DMS114 treated with DMSO at 0.1 percent for 48 hours (cell line): ENCODE measurements at regions not wholly inside any gene's neighbourhood (a gene's known extent, or its start where the extent isn't known, plus 50 kb on each side); places are given as distances from the start of the nearest gene placed in this dataset.
"Not testable (repeated sequence)": the region's sequence is repeated elsewhere in the genome, so short reads cannot be mapped to it uniquely, and the experiment has no call there.

Source experiments
- DNase-seq: peaks from one replicate; lab custom pipeline; 2025; ENCODE audit not compliant: unreplicated experiment; lab: John Stamatoyannopoulos, UW

DNA sequence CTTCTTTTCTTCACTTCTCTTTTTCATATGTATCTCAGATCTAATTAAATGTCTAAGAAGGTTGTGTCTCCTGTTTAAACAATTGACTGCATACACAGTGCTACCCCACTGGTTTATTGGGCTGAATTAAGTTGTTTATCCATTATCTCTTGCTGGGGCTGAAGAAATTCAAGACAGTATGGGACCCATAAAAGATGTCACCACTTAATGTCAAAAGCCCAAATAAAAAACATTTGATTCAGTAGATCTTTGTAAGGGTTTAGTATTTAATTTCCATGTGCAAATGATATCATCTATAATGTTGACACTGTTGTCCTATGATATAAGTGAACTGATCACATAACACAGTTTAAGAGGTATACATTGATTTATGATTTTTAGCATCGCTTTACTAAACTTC lies 1431.9 kb upstream of the PCDH20 start:
- no peak for DNase-seq

DNA sequence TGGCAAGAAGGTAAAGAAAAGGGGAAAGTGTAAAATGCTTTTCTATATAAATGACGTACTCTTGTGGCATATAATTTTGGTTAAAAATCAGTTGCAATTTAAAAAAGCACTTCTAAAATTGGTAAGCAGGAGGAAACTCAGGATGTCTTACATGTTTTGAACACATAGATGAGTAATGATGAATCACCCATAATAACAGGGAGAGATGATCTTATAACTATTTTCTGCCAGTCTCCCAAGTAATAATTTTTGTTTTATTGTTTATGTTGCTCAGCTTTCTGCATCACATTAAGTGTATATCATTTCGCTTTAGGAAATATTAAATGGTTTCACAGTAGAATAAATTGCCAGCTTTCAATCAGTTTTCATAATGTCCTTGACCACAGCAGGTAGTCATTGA lies 1430.7 kb upstream of the PCDH20 start:
- DNase-seq, result no peak

DNA sequence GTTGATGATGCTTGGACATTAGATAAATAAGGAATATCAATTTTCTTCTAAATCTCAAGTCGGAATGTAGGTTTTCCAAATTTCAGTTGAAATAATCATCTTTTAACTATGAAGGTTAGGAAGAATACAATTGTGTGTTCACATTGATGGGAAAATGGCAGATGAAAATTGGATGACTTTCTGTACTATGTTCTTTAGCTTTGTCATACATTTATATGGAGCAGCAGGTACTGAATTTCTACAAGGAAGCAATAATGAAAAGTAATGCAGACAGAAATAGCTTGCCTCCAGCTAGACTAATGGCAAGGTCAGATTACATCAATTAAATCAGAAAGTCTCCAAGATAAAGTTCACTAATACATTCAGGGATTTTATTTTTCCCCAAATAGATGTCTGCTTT lies 1423.7 kb upstream of the PCDH20 start:
- no peak for DNase-seq

DNA sequence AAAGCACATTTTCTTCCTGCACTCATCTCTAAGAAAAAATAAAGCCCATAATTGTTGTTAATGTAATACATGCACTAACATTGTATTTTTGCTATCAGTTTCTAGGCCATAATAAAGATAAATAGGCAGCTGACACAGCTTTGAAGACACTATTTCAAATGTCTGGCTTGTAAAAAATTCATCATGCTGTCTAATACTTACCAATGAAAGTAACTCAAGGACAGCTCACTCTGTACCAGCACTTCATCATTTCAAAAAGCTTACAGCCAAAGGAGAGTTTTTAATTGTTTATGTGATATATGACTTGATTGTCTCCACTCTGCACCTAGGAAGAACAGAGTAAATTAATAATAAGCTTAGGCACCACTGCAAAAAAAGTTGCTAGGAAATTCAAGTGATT lies 1423.3 kb upstream of the PCDH20 start:
- no peak for DNase-seq

DNA sequence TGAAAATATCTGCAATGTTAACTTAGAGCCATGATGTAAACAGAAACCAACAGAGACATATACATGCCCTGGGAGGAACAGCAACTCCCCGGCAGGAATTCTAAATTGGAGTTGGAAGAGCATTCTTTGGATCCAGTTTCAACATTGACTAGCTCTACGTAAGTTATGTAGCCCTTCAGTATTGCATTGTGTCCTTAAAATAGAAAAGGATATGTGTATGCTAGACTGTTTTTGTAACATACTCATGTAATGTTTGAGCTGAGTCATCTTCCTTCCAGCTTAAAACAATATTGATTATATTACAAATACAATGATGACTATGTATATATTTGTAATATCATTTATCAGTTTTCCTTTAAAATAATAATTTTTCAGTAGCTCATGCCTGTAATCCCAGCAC lies 1422.2 kb upstream of the PCDH20 start:
- no peak for DNase-seq

DNA sequence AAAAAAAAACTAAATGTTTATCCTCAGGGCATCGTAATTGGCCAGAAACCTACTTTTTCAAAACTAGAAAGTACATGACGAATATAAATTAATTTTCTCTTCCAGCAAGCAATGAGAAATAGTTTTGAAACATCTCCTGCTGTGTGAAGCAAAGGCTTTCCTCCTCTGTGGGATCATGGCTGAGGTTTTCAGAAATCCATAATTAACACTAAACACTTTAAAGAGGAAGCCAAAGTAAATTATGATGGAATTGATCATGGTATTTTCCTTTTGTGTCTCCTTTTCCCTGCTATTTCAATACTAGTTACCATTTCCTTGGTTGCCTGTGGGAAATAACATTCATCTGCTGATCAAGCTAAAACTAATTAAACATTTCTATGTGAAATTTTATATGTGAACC lies 1413.8 kb upstream of the PCDH20 start:
- no peak for DNase-seq

DNA sequence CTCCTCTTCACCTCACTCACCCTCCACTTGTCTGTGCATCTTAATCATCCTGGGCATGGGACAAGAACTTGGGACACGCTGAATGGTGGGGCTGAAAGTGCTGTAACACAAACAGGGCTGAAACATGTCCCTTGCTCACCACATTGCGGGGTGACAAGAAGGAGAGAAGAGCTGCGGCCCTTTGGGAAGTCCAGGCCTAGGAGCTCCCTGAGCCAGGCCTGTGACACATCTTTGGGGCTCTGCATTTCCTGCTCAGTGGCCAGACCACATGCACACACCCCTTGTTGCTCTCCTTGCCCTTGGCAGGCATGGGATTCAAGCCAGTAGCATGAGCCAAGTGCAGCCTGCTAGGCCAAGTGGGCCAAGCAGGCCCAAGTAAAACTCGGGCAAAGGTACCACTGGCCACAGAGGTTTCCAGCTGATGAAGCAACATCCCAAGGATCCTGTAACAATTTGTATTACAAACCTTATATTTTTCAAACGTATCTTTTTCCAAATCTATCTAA lies 1384.3 kb upstream of the PCDH20 start:
- DNase-seq, result no peak

DNA sequence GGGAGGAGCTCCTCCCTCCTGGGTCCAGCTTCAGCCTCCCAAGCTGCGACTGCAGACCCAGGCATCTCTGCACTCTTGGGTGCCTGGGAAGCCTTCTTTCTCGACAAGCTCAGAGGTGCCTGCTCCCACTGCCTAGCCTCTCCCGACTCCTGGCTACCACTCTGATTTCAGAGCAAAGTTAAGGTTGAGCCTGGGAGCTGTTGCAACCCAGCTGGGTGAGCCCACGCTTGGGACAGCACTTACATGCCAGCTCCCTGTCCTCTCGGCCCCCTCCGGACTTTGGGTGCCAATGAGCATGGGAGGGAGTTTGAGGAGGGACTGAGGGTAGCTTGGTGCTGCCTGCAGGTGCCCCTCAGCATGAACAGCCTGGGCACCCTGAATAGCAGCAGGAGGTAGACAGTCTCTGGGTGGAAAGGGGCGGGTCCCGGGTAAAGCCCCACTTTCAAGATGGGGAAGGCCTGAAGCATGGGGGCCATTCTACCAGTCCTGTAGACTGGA lies 1383.4 kb upstream of the PCDH20 start:
- DNase-seq, result no peak

DNA sequence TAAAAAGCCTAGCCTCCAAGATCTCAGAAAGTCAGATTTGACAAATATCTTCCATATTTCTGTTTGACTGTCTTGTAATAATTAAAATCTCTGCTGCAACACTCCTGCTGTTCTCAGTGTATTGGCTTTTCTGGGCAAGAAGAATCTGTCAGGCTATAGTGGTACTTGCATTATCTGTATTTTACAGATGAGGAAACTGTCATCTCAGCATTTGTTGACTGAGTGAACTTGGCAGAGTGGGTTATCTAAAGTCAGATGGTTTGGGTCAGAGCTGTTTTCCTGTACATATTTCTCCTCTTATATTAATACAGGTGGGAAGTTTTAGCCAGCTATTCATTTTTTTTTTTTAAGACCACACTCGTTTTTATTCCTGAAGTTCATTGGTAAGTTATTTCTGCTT lies 1378.2 kb upstream of the PCDH20 start:
- no peak for DNase-seq

DNA sequence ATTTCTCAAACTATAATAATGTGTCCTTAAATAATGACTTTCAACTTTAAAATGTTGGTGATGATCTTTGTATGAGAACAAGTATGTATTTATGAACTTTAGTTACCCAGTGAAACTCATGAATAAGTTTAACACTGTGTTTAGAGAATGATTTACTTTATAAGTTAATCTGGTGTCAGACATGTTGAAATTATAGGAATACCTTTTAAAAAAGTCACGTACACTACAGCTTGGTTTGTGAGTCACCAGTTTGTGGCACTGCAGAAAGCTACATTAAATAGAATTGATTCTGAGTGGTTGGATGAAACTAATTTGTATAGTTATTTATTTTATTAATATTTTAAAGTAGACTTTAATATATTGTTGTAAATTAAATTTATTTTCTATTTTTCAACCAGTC lies 1366.2 kb upstream of the PCDH20 start:
- DNase-seq, result no peak

DNA sequence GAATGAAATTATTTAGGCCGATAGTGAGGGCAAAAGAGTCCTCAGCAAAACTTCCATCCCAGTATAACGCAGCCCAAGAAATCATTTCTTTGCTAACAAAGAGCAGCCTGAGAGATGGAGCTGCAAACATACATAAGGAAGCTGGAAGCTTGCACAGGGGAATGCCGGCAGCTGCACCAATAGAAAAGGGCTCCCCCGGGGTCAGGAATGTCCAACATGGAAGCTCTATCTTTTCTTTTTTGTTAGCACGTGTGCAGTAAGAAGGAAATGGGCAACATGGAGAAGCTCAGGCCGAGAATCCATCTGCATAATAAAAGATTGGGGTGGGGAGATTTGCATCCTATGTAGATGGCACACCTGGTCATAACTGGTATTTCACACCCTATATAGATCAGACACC lies 1363.5 kb upstream of the PCDH20 start:
- DNase-seq, result no peak

DNA sequence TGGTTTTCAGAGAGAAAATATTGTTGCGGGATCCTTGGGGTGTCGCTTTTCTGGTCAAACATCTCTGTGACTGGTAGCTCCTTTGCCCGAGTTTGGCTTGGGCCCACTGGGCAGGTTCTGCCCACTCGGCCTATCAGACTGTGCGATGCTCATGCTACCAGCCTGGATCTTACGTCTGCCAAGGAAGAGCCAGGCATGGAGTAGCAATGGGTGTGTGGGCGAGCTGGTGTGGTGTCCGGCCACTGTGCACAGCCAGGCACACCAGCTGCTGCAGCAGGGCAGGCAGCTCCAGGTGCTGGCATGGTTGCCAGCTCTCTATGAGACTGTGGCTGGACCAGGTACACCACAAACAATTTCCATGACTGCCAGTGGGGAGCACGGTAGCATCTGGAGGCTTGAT lies 1351.8 kb upstream of the PCDH20 start:
- DNase-seq, result no peak

DNA sequence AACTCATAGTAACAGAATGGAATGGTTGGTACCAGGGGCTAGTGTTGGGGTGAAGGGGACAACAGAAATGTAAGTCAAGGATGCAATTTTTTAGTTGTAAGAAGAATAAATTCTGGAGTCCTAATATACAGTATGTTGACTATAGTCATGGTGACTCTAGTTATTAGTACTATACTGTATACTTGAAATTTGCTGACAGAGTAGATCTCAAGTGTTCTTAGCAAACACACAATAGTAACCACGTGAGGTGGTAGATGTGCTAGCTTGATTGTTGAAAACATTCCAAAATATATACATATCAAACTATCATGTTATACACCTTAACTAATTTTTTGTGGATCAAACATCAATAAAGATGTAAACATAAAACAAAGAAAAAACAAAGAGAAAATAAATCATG lies 1345.1 kb upstream of the PCDH20 start:
- no peak for DNase-seq

DNA sequence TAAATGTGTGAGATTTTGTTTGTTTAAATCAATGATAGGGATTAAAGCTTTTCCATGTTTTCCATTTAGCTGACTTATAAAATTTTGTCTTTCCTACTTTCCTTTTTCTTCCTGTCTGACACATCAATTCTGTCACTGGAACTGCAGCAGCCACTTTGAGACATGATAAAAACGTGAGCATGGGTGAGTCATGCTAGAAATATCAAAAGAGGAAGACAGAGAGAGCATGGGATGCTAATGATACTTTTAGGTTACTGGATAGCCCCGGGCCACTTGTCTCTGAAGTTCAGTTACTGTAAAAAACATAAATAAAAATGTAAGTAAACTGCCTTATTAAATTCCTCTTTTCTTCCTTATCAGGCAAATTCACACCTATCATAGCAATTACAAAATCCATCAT lies 1332.0 kb upstream of the PCDH20 start:
- no peak for DNase-seq

DNA sequence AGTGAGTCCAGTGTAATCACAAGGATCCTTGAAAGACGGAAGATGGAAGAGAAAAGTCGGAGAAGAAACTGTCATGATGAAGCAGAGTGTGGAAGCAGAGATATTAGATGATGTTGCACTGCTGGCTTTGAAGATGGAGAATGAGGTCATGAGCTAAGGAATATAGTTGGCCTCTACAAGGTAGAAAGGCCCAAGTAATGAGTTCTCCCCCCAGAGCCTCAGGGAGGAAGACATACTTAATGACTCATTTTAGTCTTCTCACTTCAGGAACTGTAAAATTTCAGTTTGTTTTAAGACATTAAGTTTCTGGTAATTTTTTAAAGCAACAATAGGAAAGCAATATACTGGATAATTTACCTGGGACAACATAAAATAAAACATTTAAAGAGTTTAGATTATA lies 1331.5 kb upstream of the PCDH20 start:
- no peak for DNase-seq

DNA sequence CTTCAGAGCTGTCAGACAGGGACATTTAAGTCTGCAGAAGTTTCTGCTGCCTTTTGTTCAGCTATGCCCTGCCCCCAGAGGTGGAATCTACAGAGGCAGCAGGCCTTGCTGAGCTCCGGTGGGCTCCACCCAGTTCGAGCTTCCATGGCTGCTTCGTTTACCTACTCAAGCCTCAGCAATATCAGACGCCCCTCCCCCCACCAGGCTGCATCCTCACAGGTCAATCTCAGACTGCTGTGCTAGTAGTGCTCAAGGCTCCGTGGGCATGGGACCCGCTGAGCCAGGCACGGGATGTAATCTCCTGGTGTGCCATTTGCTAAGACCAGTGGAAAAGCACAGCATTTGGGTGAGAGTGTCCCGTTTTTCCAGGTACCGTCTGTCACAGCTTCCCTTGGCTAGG lies 1314.1 kb upstream of the PCDH20 start:
- not testable (repeated sequence) for DNase-seq

DNA sequence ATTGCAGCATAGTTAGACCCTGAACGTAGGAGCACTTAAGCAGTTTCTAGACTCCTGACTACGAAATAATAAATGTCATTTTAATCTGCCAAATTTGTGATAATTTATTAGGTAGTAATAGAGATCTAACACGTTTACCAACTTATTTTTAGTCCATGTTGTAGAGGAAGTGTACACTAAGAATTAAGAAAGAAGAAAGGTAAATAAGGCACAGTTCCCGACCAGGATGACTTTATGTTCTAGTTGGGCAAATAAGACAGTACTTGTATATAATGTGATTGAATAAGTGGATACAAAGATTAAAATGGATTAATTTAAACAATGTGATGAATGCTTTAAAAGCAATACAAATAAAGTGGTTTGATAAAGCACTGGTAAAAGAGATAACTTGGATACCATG lies 1306.2 kb upstream of the PCDH20 start:
- no peak for DNase-seq

DNA sequence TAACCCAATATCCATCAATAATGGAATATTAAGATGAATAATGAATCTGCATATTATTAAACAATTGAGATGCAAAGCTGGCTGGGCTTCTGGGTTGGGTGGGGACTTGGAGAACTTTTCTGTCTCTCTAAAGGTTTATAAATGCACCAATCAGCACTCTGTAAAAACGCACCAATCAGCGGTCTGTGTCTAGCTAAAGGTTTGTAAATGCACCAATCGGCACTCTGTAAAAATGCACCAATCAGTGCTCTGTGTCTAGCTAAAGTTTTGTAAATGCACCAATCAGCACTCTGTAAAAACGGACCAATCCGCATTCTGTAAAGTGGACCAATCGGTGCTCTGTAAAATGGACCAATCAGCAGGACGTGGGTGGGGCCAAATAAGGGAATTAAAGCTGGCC lies 1296.3 kb upstream of the PCDH20 start:
- DNase-seq, result not testable (repeated sequence)

DNA sequence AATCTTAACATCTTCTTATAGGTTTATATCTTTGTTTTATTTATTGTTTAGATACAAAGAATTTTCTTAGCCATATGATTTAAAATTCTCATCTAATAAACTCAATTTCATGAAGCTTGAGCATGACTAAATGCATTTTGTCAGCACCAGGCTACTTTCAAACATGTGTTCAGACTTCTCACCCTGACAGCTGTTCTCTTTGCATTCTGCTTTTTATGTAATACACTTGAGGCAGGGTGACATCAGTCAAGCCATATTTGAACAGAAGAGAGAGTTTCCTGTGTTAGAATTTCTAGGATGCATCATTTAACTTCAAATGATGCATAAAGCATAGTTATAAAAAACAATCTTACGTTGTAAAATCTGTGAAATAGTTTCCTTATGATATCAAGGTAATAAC lies 1295.1 kb upstream of the PCDH20 start:
- DNase-seq, result no peak

DNA sequence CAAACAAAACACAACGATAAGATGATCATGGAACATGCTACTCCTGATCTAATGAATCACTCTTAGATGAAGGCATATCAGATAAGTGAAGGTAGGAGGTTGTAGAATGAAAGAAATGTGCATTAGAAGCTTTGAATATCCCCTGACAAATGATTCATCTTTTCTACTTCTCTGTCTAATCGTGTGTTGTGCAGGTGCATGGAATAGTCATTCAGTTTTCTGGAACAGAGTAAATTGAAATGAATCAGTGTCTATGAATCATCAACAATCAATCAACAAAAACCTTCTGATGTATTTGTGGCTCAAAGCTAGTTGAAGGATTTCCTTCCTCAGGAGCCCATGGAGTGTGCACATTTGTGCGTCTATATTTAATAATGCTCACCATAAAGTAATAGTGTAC lies 1290.4 kb upstream of the PCDH20 start:
- DNase-seq, result no peak

DNA sequence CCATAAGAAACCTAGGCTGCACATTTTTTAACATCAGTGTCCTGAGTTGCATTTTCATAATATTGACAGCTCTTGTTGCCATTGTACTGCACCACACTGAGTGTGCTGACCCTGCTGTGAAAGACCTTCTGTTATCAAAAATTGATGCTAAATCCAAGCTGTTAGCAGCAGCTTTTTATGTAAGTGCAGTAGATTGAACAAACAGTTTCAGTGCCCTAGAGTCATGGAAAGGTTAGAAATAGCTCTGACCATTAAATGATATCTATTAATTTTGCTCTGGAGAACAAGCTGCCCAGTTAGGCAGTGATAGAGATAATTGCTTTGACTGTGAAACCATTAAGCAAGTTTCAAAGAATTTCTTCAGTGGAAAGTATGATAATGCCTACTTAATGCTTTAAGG lies 1289.2 kb upstream of the PCDH20 start:
- no peak for DNase-seq

DNA sequence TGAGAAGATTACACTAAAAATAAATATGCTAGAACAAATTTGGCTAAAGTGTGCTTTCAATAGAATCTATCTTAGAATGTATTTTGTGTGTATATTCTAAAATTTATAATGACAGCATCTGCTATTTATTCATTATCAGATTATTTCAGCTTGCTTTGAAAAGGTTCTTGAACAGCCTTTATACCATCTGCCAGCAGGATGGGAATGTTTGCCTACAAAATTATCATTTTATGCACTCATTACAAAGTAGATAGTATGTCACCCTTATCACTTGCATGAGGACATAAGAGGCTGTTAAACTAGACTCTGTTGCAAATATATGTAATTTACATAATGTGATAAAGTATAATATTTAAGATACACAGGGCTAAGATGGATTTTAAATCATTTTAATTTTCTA lies 1286.9 kb upstream of the PCDH20 start:
- DNase-seq, result no peak

DNA sequence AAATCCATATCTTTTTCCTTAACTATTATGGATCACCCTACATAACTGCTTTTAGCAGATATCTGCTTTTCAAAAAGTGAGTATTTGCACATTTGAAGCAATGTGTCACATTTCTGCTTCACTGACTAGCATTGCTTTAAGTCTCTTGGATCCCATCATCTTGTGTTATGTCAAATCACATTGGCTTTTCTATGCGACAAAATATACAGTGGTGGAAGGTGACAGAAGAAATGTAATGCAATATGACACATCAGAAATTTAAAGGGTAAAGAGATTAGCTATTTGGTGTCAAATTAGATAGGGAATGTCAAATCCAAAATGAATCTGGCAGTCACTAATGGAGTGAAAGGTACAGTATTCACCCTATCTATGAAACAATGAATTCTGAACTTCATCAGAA lies 1282.1 kb upstream of the PCDH20 start:
- no peak for DNase-seq

DNA sequence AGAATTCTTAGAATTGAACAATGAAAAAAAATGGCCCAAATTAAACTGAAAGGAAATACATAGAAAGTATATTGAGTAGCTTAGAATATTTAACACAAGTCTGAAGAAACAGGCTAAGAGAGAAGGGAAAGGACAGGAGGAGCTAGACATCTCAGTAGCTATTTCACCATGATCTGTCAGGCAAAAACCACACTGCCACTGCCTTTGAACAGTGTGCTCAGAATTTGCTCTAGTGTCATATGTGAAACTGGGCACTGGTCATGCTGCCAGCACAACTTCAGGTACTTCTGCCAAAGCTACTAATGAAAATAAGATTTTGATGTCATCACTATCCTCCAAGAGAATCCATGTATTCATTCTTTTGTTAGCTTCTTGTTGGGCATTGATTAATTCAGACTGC lies 1280.8 kb upstream of the PCDH20 start:
- no peak for DNase-seq
